OCI-LY7 (cell line): ENCODE measurements at regions not wholly inside any gene's neighbourhood (a gene's known extent, or its start where the extent isn't known, plus 50 kb on each side); places are given as distances from the start of the nearest gene placed in this dataset.

ENCODE experiments used
- CTCF ChIP-seq: fragments of 200-600 bp; sonication (generic); conservative IDR thresholded peaks from 2 replicates; pipeline ENCODE4 v1.5.1; 2014; ENCODE audit warnings: mild to moderate bottlenecking, antibody characterized with exemption, low read length, moderate library complexity, mixed read lengths
- EZH2phosphoT487 ChIP-seq: fragments of 200-600 bp; sonication (generic); IDR thresholded peaks from 2 replicates; pipeline ENCODE4 v1.6.1; 2018; ENCODE audit warnings: low read depth, borderline replicate concordance, mild to moderate bottlenecking, mixed run types, antibody characterized with exemption, low read length, moderate library complexity, mixed read lengths

GRCh38 chr4:23171976-23172375 lies 479.2 kb downstream of the GBA3 start:
- TF ChIP-seq CTCF (no peak), EZH2phosphoT487 (no peak)
